WERI-Rb-1 (cell line): ENCODE measurements at regions not wholly inside any gene's neighbourhood (a gene's known extent, or its start where the extent isn't known, plus 50 kb on each side); places are given as distances from the start of the nearest gene placed in this dataset.

Source experiments
- DNase-seq: peaks from one replicate; pipeline ENCODE4 v3.0.0-alpha.2; 2020
- H3K27ac ChIP-seq: fragments of 250-450 bp; sonication (Bioruptor Pico); 2 replicates; pipeline ENCODE4 v1.5.1; 2020; ENCODE audit warnings: mild to moderate bottlenecking, moderate library complexity
- H3K27me3 ChIP-seq: fragments of 250-450 bp; sonication (Bioruptor Pico); 2 replicates; pipeline ENCODE4 v1.5.1; 2021; ENCODE audit warnings: mild to moderate bottlenecking, low read depth, moderate library complexity; ENCODE audit not compliant: insufficient read depth, severe bottlenecking
- H3K36me3 ChIP-seq: fragments of 250-450 bp; sonication (Bioruptor Pico); 2 replicates; pipeline ENCODE4 v1.5.1; 2020; ENCODE audit warnings: mild to moderate bottlenecking, moderate library complexity
- H3K4me3 ChIP-seq: 2 replicates; pipeline ENCODE4 v1.5.1; 2011; ENCODE audit warnings: low read depth, mild to moderate bottlenecking, control low read depth, low read length
- H3K9me3 ChIP-seq: fragments of 250-450 bp; sonication (Bioruptor Pico); 2 replicates; pipeline ENCODE4 v1.5.1; 2021; ENCODE audit warnings: mild to moderate bottlenecking, moderate library complexity; ENCODE audit not compliant: severe bottlenecking
- TF ChIP-seq, protein P1 (sequence below): IDR thresholded peaks from 2 replicates; pipeline ENCODE4 v1.5.1; 2011; ENCODE audit warnings: low read depth, mild to moderate bottlenecking, control low read depth, inconsistent platforms, low read length

GRCh38 chr6:21836277-21836676 is 242.7 kb downstream of the SOX4 start:
- H3K4me3 ChIP-seq = no peak overlapping the region
- TF ChIP-seq, protein P1, sequence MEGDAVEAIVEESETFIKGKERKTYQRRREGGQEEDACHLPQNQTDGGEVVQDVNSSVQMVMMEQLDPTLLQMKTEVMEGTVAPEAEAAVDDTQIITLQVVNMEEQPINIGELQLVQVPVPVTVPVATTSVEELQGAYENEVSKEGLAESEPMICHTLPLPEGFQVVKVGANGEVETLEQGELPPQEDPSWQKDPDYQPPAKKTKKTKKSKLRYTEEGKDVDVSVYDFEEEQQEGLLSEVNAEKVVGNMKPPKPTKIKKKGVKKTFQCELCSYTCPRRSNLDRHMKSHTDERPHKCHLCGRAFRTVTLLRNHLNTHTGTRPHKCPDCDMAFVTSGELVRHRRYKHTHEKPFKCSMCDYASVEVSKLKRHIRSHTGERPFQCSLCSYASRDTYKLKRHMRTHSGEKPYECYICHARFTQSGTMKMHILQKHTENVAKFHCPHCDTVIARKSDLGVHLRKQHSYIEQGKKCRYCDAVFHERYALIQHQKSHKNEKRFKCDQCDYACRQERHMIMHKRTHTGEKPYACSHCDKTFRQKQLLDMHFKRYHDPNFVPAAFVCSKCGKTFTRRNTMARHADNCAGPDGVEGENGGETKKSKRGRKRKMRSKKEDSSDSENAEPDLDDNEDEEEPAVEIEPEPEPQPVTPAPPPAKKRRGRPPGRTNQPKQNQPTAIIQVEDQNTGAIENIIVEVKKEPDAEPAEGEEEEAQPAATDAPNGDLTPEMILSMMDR = no peak
- H3K36me3 ChIP-seq = no peaks in the 10 kb centered on the region
- H3K27ac ChIP-seq = no peak overlapping the region
- DNase-seq = no peak
- no peaks in the 10 kb centered on the region for H3K27me3 ChIP-seq
- H3K9me3 ChIP-seq = no peaks in the 10 kb centered on the region

- H3K27me3 ChIP-seq = no peaks in the 10 kb centered on the region
- no peaks in the 10 kb centered on the region for H3K9me3 ChIP-seq
- no peak overlapping the region for H3K4me3 ChIP-seq
- DNase-seq = no peak
- H3K27ac ChIP-seq = no peak overlapping the region
- TF ChIP-seq, protein P1 = no peak
- no peaks in the 10 kb centered on the region for H3K36me3 ChIP-seq
These were observed 243.3 kb downstream of the SOX4 start for GRCh38 chr6:21836772-21837425.

DNA sequence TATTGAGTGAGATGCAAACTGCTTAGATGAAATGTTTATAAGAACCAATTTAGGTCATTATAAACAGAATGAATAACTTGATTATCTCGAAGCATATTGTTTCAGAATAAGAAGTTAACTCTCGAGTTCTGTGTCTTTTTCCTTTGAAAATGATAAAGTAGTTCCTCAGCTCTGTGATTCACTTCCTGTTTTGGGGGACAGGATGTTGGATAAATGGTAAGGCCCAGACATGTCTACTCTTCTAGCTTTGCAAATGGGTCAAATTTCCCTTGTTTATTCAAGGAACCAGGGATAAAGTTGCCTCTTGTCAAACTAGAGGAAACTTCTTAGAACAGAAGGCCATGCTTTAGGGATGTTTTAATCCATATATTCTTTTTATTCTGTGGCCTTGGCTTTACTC is 246.9 kb downstream of the SOX4 start:
- TF ChIP-seq, protein P1 = no peak
- Histone ChIP-seq H3K4me3 (no peak overlapping the region), H3K36me3 (no peaks in the 10 kb centered on the region), H3K27ac (no peak overlapping the region), H3K27me3 (no peaks in the 10 kb centered on the region), H3K9me3 (no peaks in the 10 kb centered on the region)
- no peak for DNase-seq

DNA sequence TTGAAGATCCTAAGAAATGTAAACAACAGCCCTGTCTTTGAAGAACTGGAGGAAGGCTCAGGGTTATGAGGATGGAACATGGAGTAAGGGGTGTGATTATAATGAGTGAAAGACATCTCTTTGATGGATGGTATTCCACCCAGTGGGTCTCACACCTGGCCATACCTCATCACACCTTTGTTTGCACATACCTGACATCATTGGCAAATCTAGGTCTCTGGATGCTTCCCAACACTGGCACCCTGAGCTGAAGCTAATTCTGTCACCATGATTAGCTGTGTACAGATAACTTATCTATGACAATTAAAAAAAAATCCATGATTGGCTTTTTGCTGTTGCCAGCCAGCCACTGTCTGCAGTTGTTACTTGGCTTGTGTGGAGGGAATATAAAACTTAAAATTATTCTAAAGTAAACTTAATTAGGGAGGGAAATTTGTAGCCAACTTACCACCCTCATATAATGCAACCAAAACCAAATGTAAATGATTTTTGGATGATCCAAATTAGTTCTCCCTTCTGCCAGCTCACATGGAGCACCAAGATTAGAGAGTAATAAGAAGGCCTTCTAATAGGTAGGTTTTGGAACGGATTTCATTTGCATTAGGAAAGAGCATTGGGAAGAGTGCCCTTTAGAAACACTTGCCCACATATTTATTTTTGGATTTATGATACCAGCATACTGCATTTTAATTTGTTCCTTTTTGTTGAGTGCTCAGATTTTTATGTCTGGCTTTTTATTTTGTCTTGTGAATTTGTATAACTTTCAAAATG is 249.5 kb downstream of the SOX4 start:
- Histone ChIP-seq H3K27me3 (no peaks in the 10 kb centered on the region), H3K4me3 (no peak overlapping the region), H3K27ac (no peak overlapping the region), H3K9me3 (no peaks in the 10 kb centered on the region), H3K36me3 (no peaks in the 10 kb centered on the region)
- DNase-seq = no peak
- TF ChIP-seq, protein P1 = no peak

DNA sequence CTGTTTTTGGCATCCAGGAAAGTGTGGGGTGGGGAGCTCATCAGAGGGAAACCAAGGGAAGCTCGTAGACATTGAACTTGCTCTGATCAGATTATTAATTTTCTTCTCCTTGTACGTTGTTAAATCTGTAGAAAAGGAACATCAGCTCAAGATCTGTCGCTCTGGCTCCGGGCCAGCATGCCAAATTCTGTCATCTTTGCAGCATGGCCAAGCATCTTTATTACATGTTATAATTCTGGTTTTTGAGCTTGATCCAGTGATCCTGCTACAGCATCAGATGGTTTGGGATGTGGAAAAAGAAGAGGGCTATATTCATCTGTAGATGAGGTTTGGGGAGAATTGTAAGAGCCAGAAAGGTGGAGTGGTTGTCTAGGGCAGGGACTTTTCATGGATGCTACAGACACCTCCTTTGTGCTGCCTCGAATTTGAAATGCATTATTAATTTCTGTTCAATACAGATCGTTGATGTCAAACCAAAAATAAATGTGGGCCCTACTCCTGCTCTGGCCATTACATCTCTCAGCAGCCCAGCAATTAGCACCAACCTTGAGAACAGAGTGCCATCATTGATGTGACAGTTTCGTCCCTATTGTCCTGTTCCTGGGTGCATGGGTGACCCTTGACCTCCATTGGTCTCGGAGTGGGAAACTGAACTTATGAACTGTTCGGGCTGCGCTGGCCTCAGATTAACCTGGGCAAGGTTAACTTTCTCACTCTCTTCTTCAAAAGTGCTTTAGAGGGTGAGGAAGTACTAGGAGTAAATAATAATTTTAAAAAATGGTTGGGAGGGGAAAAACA is 250.8 kb downstream of the SOX4 start:
- TF ChIP-seq, protein P1 = no peak

More for the DNA sequence above, 250.8 kb downstream of the SOX4 start:
- Histone ChIP-seq H3K27me3 (no peaks in the 10 kb centered on the region), H3K9me3 (no peaks in the 10 kb centered on the region), H3K27ac (no peak overlapping the region), H3K36me3 (no peaks in the 10 kb centered on the region), H3K4me3 (no peak overlapping the region)
- DNase-seq = no peak
